ENCODE measurements at regions not wholly inside any gene's neighbourhood (a gene's known extent, or its start where the extent isn't known, plus 50 kb on each side); places are given as distances from the start of the nearest gene placed in this dataset.

GRCh38 chr5:104172976-104173375 lies 610.4 kb upstream of the NUDT12 start:
- H3K27ac ChIP-seq (ENCODE audit: low read length) = no peak overlapping the region
- no peak overlapping the region for H2AFZ ChIP-seq (ENCODE audit: low read depth, low read length)
- H4K20me1 ChIP-seq (ENCODE audit: insufficient read depth, low read length) = no peaks in the 10 kb centered on the region
- H3K36me3 ChIP-seq (replicated peaks; ENCODE audit: low read depth, low read length) = no peaks in the 10 kb centered on the region
- no peak for TF ChIP-seq EZH2phosphoT487 (IDR thresholded peaks at IDR 0.05; ENCODE audit: low read depth)
- no peak for TF ChIP-seq CTCF (IDR thresholded peaks at IDR 0.05; ENCODE audit: low read depth, low read length)
- H3K27me3 ChIP-seq (ENCODE audit: low read depth, low read length) = no peaks in the 10 kb centered on the region
- no peaks in the 10 kb centered on the region for H3K79me2 ChIP-seq (ENCODE audit: low read length)
- no peaks in the 10 kb centered on the region for H3K4me1 ChIP-seq (ENCODE audit: low read length)
- no peak overlapping the region for H3K4me2 ChIP-seq (ENCODE audit: low read length)
- no peak overlapping the region for H3K9ac ChIP-seq (ENCODE audit: low read length)
- no peaks in the 10 kb centered on the region for H3K9me3 ChIP-seq (ENCODE audit: insufficient read depth, low read length)
- H3K4me3 ChIP-seq (ENCODE audit: low read length) = no peak overlapping the region

- Histone ChIP-seq H3K27ac (ENCODE audit: low read length) (no peak overlapping the region), H3K79me2 (ENCODE audit: low read length) (no peaks in the 10 kb centered on the region), H3K27me3 (ENCODE audit: low read depth, low read length) (no peaks in the 10 kb centered on the region), H3K4me3 (ENCODE audit: low read length) (no peak overlapping the region), H3K9ac (ENCODE audit: low read length) (no peak overlapping the region), H3K4me1 (ENCODE audit: low read length) (no peaks in the 10 kb centered on the region), H2AFZ (ENCODE audit: low read depth, low read length) (no peak overlapping the region), H3K9me3 (ENCODE audit: insufficient read depth, low read length) (no peaks in the 10 kb centered on the region), H3K36me3 (replicated peaks; ENCODE audit: low read depth, low read length) (no peaks in the 10 kb centered on the region), H3K4me2 (ENCODE audit: low read length) (no peak overlapping the region), H4K20me1 (ENCODE audit: insufficient read depth, low read length) (no peaks in the 10 kb centered on the region)
- TF ChIP-seq EZH2phosphoT487 (IDR thresholded peaks at IDR 0.05; ENCODE audit: low read depth) = no peak
- no peak for TF ChIP-seq CTCF (IDR thresholded peaks at IDR 0.05; ENCODE audit: low read depth, low read length)
These were observed 609.5 kb upstream of the NUDT12 start for GRCh38 chr5:104171958-104172690.

- Histone ChIP-seq H3K79me2 (ENCODE audit: low read length) (no peaks in the 10 kb centered on the region), H4K20me1 (ENCODE audit: insufficient read depth, low read length) (no peaks in the 10 kb centered on the region), H3K9ac (ENCODE audit: low read length) (no peak overlapping the region), H3K27ac (ENCODE audit: low read length) (no peak overlapping the region), H3K36me3 (replicated peaks; ENCODE audit: low read depth, low read length) (no peaks in the 10 kb centered on the region), H3K9me3 (ENCODE audit: insufficient read depth, low read length) (no peaks in the 10 kb centered on the region), H3K27me3 (ENCODE audit: low read depth, low read length) (no peaks in the 10 kb centered on the region), H2AFZ (ENCODE audit: low read depth, low read length) (no peak overlapping the region), H3K4me2 (ENCODE audit: low read length) (no peak overlapping the region), H3K4me3 (ENCODE audit: low read length) (no peak overlapping the region), H3K4me1 (ENCODE audit: low read length) (no peaks in the 10 kb centered on the region)
- TF ChIP-seq CTCF (IDR thresholded peaks at IDR 0.05; ENCODE audit: low read depth, low read length) (no peak), EZH2phosphoT487 (IDR thresholded peaks at IDR 0.05; ENCODE audit: low read depth) (no peak)
These were observed 608.3 kb upstream of the NUDT12 start for GRCh38 chr5:104170926-104171325.

- H3K27ac ChIP-seq (ENCODE audit: low read length) = no peak overlapping the region
- no peak overlapping the region for H3K4me3 ChIP-seq (ENCODE audit: low read length)
- no peaks in the 10 kb centered on the region for H3K36me3 ChIP-seq (replicated peaks; ENCODE audit: low read depth, low read length)
- H4K20me1 ChIP-seq (ENCODE audit: insufficient read depth, low read length) = no peaks in the 10 kb centered on the region
- TF ChIP-seq CTCF (IDR thresholded peaks at IDR 0.05; ENCODE audit: low read depth, low read length) = no peak
- TF ChIP-seq EZH2phosphoT487 (IDR thresholded peaks at IDR 0.05; ENCODE audit: low read depth) = no peak
- H3K4me2 ChIP-seq (ENCODE audit: low read length) = no peak overlapping the region
- H3K9me3 ChIP-seq (ENCODE audit: insufficient read depth, low read length) = no peaks in the 10 kb centered on the region
- H3K9ac ChIP-seq (ENCODE audit: low read length) = no peak overlapping the region
- no peaks in the 10 kb centered on the region for H3K27me3 ChIP-seq (ENCODE audit: low read depth, low read length)
- H3K4me1 ChIP-seq (ENCODE audit: low read length) = no peaks in the 10 kb centered on the region
- H2AFZ ChIP-seq (ENCODE audit: low read depth, low read length) = no peak overlapping the region
- no peaks in the 10 kb centered on the region for H3K79me2 ChIP-seq (ENCODE audit: low read length)
These were observed 584.1 kb upstream of the NUDT12 start for GRCh38 chr5:104146652-104147051.
